OCI-LY7 (cell line): ENCODE measurements at regions not wholly inside any gene's neighbourhood (a gene's known extent, or its start where the extent isn't known, plus 50 kb on each side); places are given as distances from the start of the nearest gene placed in this dataset.

Experiments used
- CTCF ChIP-seq: fragments of 200-600 bp; sonication (generic); conservative IDR thresholded peaks from 2 replicates; pipeline ENCODE4 v1.5.1; 2014; ENCODE audit warnings: mild to moderate bottlenecking, antibody characterized with exemption, low read length, moderate library complexity, mixed read lengths
- EZH2phosphoT487 ChIP-seq: fragments of 200-600 bp; sonication (generic); IDR thresholded peaks from 2 replicates; pipeline ENCODE4 v1.6.1; 2018; ENCODE audit warnings: low read depth, borderline replicate concordance, mild to moderate bottlenecking, mixed run types, antibody characterized with exemption, low read length, moderate library complexity, mixed read lengths

DNA sequence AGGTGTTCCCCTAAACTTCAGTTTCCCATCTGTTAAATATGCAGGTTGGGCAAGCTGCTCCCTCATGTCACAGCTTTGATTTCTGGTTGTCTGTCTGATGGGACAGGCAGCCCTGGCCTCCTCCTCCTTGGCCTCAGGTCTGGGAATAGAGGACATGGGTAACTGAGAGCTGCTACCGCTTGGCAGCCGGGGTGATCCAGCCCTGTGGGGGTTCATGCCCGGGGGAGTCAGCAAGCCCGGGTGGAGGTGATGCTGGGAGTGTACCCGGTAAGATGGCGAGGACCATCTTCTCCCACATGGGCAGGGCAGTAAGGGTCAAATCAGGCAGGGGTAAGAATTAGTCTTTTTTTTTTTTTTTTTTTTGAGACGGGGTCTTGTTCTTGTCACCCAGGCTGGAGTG is 845.0 kb downstream of the TBC1D22A start:
- TF ChIP-seq CTCF (no peak), EZH2phosphoT487 (no peak)
